Kidney (tissue), 13 donors: ENCODE measurements at regions not wholly inside any gene's neighbourhood (a gene's known extent, or its start where the extent isn't known, plus 50 kb on each side); places are given as distances from the start of the nearest gene placed in this dataset.

Experiments used
- DNase-seq, 5 donors: peaks; one replicate each; pipeline ENCODE4 v3.0.0-alpha.2; 2013 to 2020
- FAIRE-seq: peaks from 2 replicates; lab custom pipeline; 2012; peaks lifted over from hg19 to GRCh38; lab: Jason Lieb, UNC
- H3K27ac ChIP-seq, 2 donors: one replicate each; pipeline ENCODE4 v1.7.0; 2013; ENCODE audit warnings: low read depth in 2 of 2, low read length in 2 of 2, inconsistent platforms in 1 of 2
- H3K27me3 ChIP-seq: one replicate; pipeline ENCODE4 v1.7.1; 2013; ENCODE audit warnings: low read length, inconsistent platforms; ENCODE audit not compliant: control insufficient read depth, insufficient read depth
- H3K36me3 ChIP-seq, 3 donors: one replicate each; pipeline versions ENCODE4 v1.7.0 to v1.7.1; 2013; ENCODE audit warnings: low read length in 3 of 3, control low read depth in 1 of 3, inconsistent platforms in 1 of 3; ENCODE audit not compliant: insufficient read depth in 3 of 3, control insufficient read depth in 2 of 3
- H3K4me1 ChIP-seq, 3 donors: one replicate each; pipeline versions ENCODE4 v1.7.0 to v1.7.1; 2013; ENCODE audit warnings: low read length in 3 of 3, inconsistent platforms in 1 of 3, low read depth in 1 of 3; ENCODE audit not compliant: control insufficient read depth in 2 of 3, insufficient read depth in 2 of 3
- H3K4me3 ChIP-seq, 3 donors: one replicate each; pipeline versions ENCODE4 v1.7.0 to v1.8.1; 2013; ENCODE audit warnings: low read length in 3 of 3, control low read depth in 1 of 3, inconsistent platforms in 1 of 3
- H3K9ac ChIP-seq, 3 donors: one replicate each; pipeline versions ENCODE4 v1.7.0 to v1.7.1; 2013; ENCODE audit warnings: low read length in 3 of 3, control low read depth in 1 of 3, inconsistent platforms in 1 of 3
- H3K9me3 ChIP-seq, 3 donors: one replicate each; pipeline versions ENCODE4 v1.7.0 to v1.7.1; 2013; ENCODE audit warnings: low read length in 3 of 3, control low read depth in 1 of 3, inconsistent platforms in 1 of 3; ENCODE audit not compliant: control insufficient read depth in 2 of 3, insufficient read depth in 1 of 3
- intact Hi-C: fragments of 100-400 bp; cut with DNase I; formaldehyde crosslinking; loops from one replicate; pipeline ENCODE4 v1.11.1; 2022
- TF ChIP-seq, protein P1 (sequence below): IDR thresholded peaks from 3 replicates; pipeline ENCODE4 v1.5.1; 2012; ENCODE audit warnings: mild to moderate bottlenecking, moderate library complexity, borderline replicate concordance; ENCODE audit not compliant: insufficient read depth; ENCODE audit errors: extremely low read depth
- donor health status: control.
- donor health status: control.
- donor health status: control.
- donor health status: control.
- donor health status: control.
- donor health status: DM: yes; HTN: yes; CAD: no.
- donor health status: Normal renal cell carcinoma (clear cell type).

DNA sequence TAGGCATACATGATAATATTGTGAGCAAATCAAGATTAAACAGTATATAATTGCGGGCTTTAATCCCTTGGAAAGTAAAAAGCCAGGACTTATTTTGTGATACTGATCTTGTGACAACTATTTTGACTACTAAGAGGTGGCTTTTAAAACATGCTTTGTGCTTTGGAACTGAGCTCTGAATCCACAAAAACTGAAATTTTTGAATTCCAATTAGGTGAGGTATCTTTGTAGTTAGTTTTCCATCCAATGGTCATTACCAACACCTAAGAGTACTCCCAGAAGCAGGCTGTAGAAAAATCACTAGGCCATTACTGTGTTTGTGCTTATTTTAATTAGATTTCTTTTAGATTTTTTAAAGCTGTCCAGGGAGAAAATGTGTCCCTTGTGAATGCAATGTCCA lies 559.5 kb upstream of the WWC1 start:
- H3K27me3 ChIP-seq: no peaks in the 10 kb centered on the region
- TF ChIP-seq, protein P1, sequence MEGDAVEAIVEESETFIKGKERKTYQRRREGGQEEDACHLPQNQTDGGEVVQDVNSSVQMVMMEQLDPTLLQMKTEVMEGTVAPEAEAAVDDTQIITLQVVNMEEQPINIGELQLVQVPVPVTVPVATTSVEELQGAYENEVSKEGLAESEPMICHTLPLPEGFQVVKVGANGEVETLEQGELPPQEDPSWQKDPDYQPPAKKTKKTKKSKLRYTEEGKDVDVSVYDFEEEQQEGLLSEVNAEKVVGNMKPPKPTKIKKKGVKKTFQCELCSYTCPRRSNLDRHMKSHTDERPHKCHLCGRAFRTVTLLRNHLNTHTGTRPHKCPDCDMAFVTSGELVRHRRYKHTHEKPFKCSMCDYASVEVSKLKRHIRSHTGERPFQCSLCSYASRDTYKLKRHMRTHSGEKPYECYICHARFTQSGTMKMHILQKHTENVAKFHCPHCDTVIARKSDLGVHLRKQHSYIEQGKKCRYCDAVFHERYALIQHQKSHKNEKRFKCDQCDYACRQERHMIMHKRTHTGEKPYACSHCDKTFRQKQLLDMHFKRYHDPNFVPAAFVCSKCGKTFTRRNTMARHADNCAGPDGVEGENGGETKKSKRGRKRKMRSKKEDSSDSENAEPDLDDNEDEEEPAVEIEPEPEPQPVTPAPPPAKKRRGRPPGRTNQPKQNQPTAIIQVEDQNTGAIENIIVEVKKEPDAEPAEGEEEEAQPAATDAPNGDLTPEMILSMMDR: no peak
- H3K27ac ChIP-seq: no peak overlapping the region
- no peaks in the 10 kb centered on the region for H3K36me3 ChIP-seq
- no peaks in the 10 kb centered on the region for H3K4me1 ChIP-seq
- intact Hi-C loops: no loop called here
- no peak overlapping the region for H3K4me3 ChIP-seq
- H3K9me3 ChIP-seq: no peaks in the 10 kb centered on the region
- FAIRE-seq (no peak), DNase-seq (no peak)
- H3K9ac ChIP-seq: no peak overlapping the region

DNA sequence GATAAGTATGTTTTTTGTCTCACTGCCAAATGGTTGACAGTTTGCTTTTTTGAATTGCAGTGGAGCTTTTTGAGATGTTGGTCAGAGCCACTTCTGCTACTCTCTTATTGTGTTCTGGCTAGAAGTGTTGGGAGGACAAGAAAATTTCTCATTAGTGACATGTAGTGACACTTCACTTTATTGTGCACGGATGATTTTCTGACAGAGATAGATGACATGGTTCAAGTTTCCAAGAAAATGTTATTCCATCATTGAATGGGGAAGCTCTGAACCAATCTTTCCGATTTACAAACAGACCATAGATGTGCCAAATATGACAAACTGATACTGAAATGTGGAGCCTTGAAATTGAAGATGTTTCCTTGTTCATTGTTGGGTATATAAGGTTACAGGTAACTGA lies 558.9 kb upstream of the WWC1 start:
- Histone ChIP-seq H3K9me3 (no peaks in the 10 kb centered on the region), H3K27ac (no peak overlapping the region), H3K27me3 (no peaks in the 10 kb centered on the region), H3K4me1 (no peaks in the 10 kb centered on the region), H3K36me3 (no peaks in the 10 kb centered on the region), H3K4me3 (no peak overlapping the region), H3K9ac (no peak overlapping the region)
- DNase-seq (no peak), FAIRE-seq (no peak)
- intact Hi-C loops: no loop called here
- TF ChIP-seq, protein P1: no peak

DNA sequence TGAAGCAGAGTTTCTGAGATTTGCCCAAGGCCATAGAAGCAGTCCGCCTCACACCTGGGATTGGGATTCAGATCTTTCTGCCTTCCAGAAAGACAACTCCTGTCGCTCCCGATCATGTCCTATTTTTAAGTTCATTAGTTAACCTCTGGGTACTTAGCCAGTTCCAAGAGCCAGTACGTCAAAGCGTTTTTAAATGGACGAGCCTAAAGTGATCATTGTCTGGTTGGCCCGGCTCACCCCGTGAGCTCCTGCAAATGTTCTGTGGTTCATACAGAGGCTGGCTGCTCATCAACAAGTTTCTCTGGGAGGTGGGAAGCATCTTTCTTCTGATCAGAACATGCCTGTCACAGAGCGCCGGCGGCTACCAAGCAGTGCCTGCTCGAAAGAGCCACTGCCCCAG lies 554.5 kb upstream of the WWC1 start:
- H3K4me3 ChIP-seq: no peak overlapping the region
- no peak for FAIRE-seq
- H3K9me3 ChIP-seq: no peaks in the 10 kb centered on the region
- H3K27me3 ChIP-seq: no peaks in the 10 kb centered on the region
- intact Hi-C loops: no loop called here
- no peak overlapping the region for H3K27ac ChIP-seq
- no peak overlapping the region for H3K9ac ChIP-seq
- TF ChIP-seq, protein P1: no peak
- no peak for DNase-seq
- H3K4me1 ChIP-seq: no peaks in the 10 kb centered on the region
- no peaks in the 10 kb centered on the region for H3K36me3 ChIP-seq
